Common myeloid progenitor, CD34-positive (primary cell): ENCODE measurements at regions not wholly inside any gene's neighbourhood (a gene's known extent, or its start where the extent isn't known, plus 50 kb on each side); places are given as distances from the start of the nearest gene placed in this dataset.

Source experiments
- CTCF ChIA-PET: fragments of 350-600 bp; sonication (Branson Sonifier 250); formaldehyde crosslinking; loops from one replicate; lab custom pipeline; 2021; ENCODE audit warnings: antibody characterized with exemption; lab: Charles Lee
- POLR2A ChIA-PET: fragments of 350-600 bp; sonication (Branson Sonifier 250); formaldehyde crosslinking; loops from one replicate; lab custom pipeline; 2021; ENCODE audit warnings: antibody characterized with exemption; lab: Charles Lee
- DNase-seq, 3 donors: peaks; one replicate each; pipeline versions ENCODE4 v3.0.0 to v3.0.0-alpha.2; 2013
- H3K27ac ChIP-seq, 2 experiments: 1 replicate in 1 of 2; 2 replicates in 1 of 2; pipeline ENCODE4 v1.7.0; 2013; ENCODE audit warnings: inconsistent platforms in 2 of 2, low read length in 2 of 2, mild to moderate bottlenecking in 2 of 2, low read depth in 1 of 2, moderate library complexity in 1 of 2; ENCODE audit not compliant: severe bottlenecking in 2 of 2, insufficient read depth in 1 of 2, poor library complexity in 1 of 2
- H3K27me3 ChIP-seq, 5 experiments: replicated peaks in 2 of 5; 1 replicate in 3 of 5; 2 replicates in 2 of 5; pipeline versions ENCODE4 v1.6.1 to v1.7.0; 2013; ENCODE audit warnings: low read length in 4 of 5, mild to moderate bottlenecking in 2 of 5, moderate library complexity in 2 of 5, inconsistent platforms in 1 of 5; ENCODE audit not compliant: insufficient read depth in 5 of 5, control insufficient read depth in 4 of 5
- H3K36me3 ChIP-seq, 4 experiments: 1 replicate in 2 of 4; 2 replicates in 2 of 4; pipeline versions ENCODE4 v1.6.1 to v1.7.0; 2013; ENCODE audit warnings: low read length in 3 of 4, control low read depth in 1 of 4, mild to moderate bottlenecking in 1 of 4; ENCODE audit not compliant: control insufficient read depth in 4 of 4, insufficient read depth in 4 of 4
- H3K4me1 ChIP-seq, 4 experiments: 1 replicate in 3 of 4; 2 replicates in 1 of 4; pipeline versions ENCODE4 v1.6.1 to v1.7.1; 2013; ENCODE audit warnings: low read length in 3 of 4, mild to moderate bottlenecking in 3 of 4, control low read depth in 1 of 4, inconsistent platforms in 1 of 4, moderate library complexity in 1 of 4; ENCODE audit not compliant: control insufficient read depth in 4 of 4, insufficient read depth in 4 of 4; ENCODE audit errors: control extremely low read depth in 1 of 4
- H3K4me3 ChIP-seq, 7 experiments: 1 replicate in 4 of 7; 2 replicates in 3 of 7; pipeline versions ENCODE4 v1.5.1 to v1.7.0; 2013; ENCODE audit warnings: mild to moderate bottlenecking in 7 of 7, low read length in 6 of 7, moderate library complexity in 6 of 7, inconsistent platforms in 2 of 7, low read depth in 2 of 7, control low read depth in 1 of 7; ENCODE audit not compliant: insufficient read depth in 4 of 7, control insufficient read depth in 1 of 7; ENCODE audit errors: extremely low read depth in 1 of 7
- H3K9me3 ChIP-seq, 5 experiments: 1 replicate in 4 of 5; 2 replicates in 1 of 5; pipeline versions ENCODE4 v1.6.1 to v1.7.1; 2013; ENCODE audit warnings: low read length in 4 of 5, mild to moderate bottlenecking in 2 of 5, inconsistent platforms in 1 of 5, low read depth in 1 of 5, moderate library complexity in 1 of 5; ENCODE audit not compliant: control insufficient read depth in 4 of 5, insufficient read depth in 2 of 5; ENCODE audit errors: control extremely low read depth in 1 of 5
- WGBS: methylation state at CpG from one replicate; pipeline ENCODE4 v1.1.5; 2013; ENCODE audit not compliant: insufficient coverage; 5-methylcytosine and 5-hydroxymethylcytosine counted together

DNA sequence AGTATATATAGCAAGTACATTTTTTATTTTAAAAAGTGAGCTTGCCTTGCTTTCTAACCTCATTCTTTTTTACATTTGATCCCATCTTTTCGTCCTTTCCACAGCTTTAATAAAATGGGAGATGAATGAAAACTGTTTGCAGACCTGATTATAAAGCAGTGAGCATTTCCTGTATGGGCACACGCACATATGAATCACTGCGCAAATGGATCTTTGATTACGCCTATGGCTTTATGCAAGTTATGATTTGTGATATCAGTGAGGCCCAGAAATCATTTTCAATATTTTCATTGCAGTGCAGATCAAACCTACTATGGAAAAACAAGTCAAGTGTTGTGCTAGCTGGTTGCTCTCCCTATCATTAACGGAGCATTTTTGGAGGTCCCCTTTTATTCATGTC is 1073.0 kb downstream of the MAT2B start:
- no peaks in the 10 kb centered on the region for H3K4me1 ChIP-seq
- H3K9me3 ChIP-seq: no peaks in the 10 kb centered on the region
- WGBS: no CpG with 5 or more reads among the region's 5 CpGs
- POLR2A ChIA-PET: no interaction called here
- no peak overlapping the region for H3K4me3 ChIP-seq
- CTCF ChIA-PET: no interaction called here
- H3K27ac ChIP-seq: no peak overlapping the region
- no peak for DNase-seq
- no peaks in the 10 kb centered on the region for H3K36me3 ChIP-seq
- H3K27me3 ChIP-seq: no peaks in the 10 kb centered on the region

DNA sequence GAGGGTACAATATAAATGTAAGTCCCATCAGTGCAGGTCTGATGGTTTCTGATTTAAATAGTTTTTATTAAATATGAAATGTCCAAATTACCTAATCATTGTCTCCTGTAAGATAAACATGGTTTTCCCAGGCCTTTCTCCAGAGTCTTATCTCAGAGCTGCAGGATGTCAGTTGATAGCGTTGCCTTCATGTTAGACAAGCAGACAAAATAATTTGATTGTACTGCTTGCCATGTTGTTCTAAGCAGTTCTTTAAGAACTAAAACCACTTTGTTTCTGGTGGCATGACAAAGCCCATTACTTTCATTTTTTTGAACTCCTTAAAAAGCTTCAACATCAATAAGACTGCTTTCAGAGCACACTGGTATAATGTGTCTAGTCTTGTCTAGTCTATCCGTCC is 1073.5 kb downstream of the MAT2B start:
- Histone ChIP-seq H3K4me3 (no peak overlapping the region), H3K9me3 (no peaks in the 10 kb centered on the region), H3K4me1 (no peaks in the 10 kb centered on the region), H3K36me3 (no peaks in the 10 kb centered on the region), H3K27ac (no peak overlapping the region), H3K27me3 (no peaks in the 10 kb centered on the region)
- 70% methylated on average over 1 of the region's 2 CpGs for WGBS
- ChIA-PET CTCF (no interaction called here), POLR2A (no interaction called here)
- no peak for DNase-seq

DNA sequence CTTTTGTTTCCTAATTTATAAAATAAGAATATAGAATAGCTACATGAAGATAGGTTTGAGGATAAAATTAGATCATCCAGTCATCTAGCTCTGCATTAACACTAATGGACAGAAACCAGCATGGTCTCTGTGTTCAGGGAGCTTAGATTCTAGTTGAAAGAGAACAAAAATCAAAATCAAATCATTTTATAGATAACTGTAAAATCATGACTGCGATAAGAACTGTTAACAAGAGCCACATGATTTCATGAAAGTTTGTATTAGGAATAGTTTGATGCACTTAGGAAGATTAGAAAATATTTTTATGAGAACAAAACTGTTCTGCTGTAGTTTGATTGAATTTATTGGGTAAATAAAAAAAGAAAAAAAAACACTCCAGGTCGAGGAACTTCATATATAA is 1074.7 kb downstream of the MAT2B start:
- H3K4me1 ChIP-seq: no peaks in the 10 kb centered on the region
- no peaks in the 10 kb centered on the region for H3K27me3 ChIP-seq
- CTCF ChIA-PET: no interaction called here
- H3K4me3 ChIP-seq: no peak overlapping the region
- no peaks in the 10 kb centered on the region for H3K9me3 ChIP-seq
- H3K27ac ChIP-seq: no peak overlapping the region
- POLR2A ChIA-PET: no interaction called here
- WGBS: 100% methylated on average over 1 of the region's 2 CpGs
- no peaks in the 10 kb centered on the region for H3K36me3 ChIP-seq
- DNase-seq: no peak

DNA sequence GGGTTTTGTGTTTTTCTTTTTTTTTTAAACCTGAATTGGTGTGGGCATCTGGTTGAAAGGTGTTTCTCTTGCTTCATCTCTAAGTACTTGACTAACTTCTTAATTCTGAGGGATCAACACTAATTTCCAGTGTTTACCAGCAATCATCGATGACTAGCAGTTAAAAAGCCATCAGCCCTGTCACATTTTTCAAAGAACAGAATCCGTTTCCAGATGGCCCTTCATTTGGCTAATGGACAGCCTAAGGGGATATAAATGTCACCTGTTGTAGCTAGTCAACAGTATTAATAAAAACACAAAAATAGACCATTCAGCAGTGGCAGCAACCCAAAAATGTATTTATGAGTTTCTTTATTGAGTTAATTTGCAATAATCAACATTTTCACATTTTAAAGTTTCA is 1076.5 kb downstream of the MAT2B start:
- WGBS: no CpG with 5 or more reads among the region's 2 CpGs
- POLR2A ChIA-PET: no interaction called here
- Histone ChIP-seq H3K4me1 (no peaks in the 10 kb centered on the region), H3K36me3 (no peaks in the 10 kb centered on the region), H3K4me3 (no peak overlapping the region), H3K27ac (no peak overlapping the region), H3K9me3 (no peaks in the 10 kb centered on the region), H3K27me3 (no peaks in the 10 kb centered on the region)
- CTCF ChIA-PET: no interaction called here
- DNase-seq: no peak

DNA sequence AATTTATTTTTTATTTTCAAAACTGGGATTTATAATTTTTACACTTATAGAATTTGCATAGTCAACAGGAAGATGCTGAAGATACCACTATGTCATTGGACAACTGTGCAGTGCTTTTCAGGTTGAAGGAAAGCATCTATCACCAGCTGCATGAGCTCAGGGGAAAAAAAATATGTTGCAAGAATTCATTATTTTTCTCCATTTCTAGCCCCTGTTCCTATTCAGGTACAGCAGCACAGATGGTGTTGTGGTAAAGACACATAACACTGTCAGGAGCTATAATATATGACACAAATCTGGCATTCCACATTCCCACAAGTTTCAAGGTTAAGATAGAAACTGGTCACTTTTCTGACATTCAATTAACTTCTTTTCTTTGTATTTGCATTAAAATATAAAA is 1088.6 kb downstream of the MAT2B start:
- no peaks in the 10 kb centered on the region for H3K27me3 ChIP-seq
- no peaks in the 10 kb centered on the region for H3K36me3 ChIP-seq
- ChIA-PET CTCF (no interaction called here), POLR2A (no interaction called here)
- DNase-seq: no peak
- H3K9me3 ChIP-seq: no peaks in the 10 kb centered on the region
- no peak overlapping the region for H3K4me3 ChIP-seq
- H3K4me1 ChIP-seq: no peaks in the 10 kb centered on the region
- H3K27ac ChIP-seq: no peak overlapping the region

DNA sequence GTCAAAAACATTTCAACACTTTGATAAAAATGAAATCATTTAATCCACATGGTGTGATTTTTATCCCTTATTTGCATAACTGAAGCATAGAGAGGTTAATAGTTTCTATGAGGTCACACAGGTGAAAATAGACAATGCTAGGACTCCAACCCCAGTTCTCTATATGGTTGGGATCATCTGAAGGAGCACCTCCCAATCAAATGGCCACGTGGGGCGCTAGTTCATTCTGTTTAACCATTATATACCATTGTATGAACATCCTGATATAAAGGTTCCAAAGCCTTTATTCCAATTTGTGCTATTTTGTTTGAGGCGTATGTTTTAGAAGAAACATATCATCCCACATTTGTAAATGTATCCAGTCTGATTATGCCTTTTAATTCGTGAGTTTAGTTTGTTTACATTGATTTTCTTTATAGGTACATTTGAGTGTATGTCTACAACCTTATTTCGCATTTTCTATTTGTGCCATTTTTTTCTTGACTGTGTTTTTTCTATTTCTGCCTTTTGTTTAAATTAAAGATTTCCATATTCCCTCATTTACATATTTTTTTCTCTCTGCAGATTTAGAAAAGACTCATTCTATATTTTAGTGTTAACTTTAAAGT is 1092.0 kb downstream of the MAT2B start:
- DNase-seq: no peak
- ChIA-PET CTCF (no interaction called here), POLR2A (no interaction called here)
- no peak overlapping the region for H3K27ac ChIP-seq
- no peaks in the 10 kb centered on the region for H3K4me1 ChIP-seq
- no peaks in the 10 kb centered on the region for H3K27me3 ChIP-seq
- H3K9me3 ChIP-seq: peaks cover 0 to 4% (median 0%) of the 10 kb centered on the region in 5 experiments
- H3K4me3 ChIP-seq: no peak overlapping the region
- 20% methylated on average over 1 of the region's 5 CpGs for WGBS
- H3K36me3 ChIP-seq: no peaks in the 10 kb centered on the region

DNA sequence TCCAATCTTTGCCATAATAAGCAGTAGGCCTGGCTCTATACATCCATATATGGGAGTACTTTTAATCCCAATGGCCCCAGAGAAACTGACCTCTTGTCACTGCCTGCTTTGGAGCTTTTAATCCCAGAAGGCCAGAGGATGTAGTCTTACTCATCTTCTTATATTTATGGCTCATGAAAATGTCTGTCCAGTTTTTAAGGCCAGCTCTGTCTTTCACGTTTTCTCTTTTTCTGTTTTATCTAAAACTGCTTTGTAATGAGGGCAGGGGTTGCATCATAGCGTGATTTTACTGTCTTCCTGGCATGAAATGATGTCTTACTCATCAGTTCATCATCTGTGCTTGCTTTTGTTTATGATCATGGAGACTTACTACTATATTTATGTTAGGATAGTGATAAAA is 1094.9 kb downstream of the MAT2B start:
- no peaks in the 10 kb centered on the region for H3K4me1 ChIP-seq
- H3K9me3 ChIP-seq: peaks cover 0 to 4% (median 0%) of the 10 kb centered on the region in 5 experiments
- no peaks in the 10 kb centered on the region for H3K27me3 ChIP-seq
- DNase-seq: no peak
- no peaks in the 10 kb centered on the region for H3K36me3 ChIP-seq
- 86% methylated on average over 1 of the region's 2 CpGs for WGBS
- H3K27ac ChIP-seq: no peak overlapping the region
- ChIA-PET POLR2A (no interaction called here), CTCF (no interaction called here)
- H3K4me3 ChIP-seq: no peak overlapping the region
